GM12873 (cell line): ENCODE measurements at regions not wholly inside any gene's neighbourhood (a gene's known extent, or its start where the extent isn't known, plus 50 kb on each side); places are given as distances from the start of the nearest gene placed in this dataset.
A peak's percentile ranks its signal among the peaks of the same experiment; 100 is the strongest.

Experiments used
- CTCF ChIP-seq: IDR thresholded peaks from 2 replicates; pipeline ENCODE4 v1.5.1; 2012; ENCODE audit warnings: low read depth, mild to moderate bottlenecking, moderate library complexity, low read length, control low read depth; ENCODE audit not compliant: insufficient read depth; ENCODE audit errors: missing control alignments

GRCh38 chr17:51455931-51456330, 195.6 kb downstream of the UTP18 start:
- TF ChIP-seq CTCF, result no peak

- TF ChIP-seq CTCF, result no peak
Measured at GRCh38 chr17:51456942-51457341, 196.6 kb downstream of the UTP18 start.

- peak; percentile 96 for TF ChIP-seq CTCF
Measured at GRCh38 chr17:51461578-51462004, 201.2 kb downstream of the UTP18 start.

GRCh38 chr17:51463353-51463752, 203.0 kb downstream of the UTP18 start:
- no peak for TF ChIP-seq CTCF

DNA sequence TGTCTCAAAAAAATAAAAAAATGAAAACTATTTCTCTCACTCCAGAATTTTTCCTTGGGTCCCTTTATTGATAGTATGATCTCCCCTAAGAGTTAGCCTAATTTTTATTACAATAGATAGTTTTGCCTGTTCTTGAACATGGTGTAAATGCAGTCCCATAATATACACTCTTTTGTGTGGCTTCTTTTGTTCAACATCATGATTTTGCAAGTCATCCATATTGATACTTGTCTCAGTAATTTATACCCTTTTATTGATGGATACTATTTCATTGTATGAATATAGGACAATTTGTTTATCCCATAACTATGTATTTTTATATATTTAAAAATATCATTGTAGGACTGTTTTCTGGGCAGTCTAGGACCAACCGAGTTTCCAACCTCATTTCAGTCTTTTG, 207.0 kb downstream of the UTP18 start:
- TF ChIP-seq CTCF, result no peak

DNA sequence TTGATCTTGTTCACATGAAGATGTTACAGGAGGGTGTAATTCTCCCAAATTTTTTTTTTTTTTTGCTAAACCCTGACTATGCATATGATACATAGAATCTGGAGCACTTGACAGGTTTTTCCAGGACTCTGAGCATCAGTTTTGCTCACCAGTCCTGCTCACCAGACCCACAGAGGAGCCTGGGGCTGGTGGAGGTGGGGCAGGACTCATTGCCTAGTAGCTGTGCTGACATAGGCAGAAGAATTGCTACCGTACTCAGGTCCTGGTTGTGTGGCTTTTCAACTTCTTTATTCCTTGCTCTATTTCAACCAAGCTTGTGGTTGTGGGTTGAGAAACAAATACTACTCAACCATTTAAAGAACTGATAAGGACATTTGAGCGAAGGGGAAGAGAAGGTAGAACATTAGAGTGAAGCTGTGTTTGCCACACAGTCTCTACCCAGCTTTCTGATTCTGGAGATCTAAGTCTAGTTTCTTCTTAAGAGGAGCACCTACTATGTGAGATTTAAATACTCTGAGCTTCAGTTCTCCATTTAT, 212.4 kb downstream of the UTP18 start:
- no peak for TF ChIP-seq CTCF

GRCh38 chr17:51474764-51475163, 214.4 kb downstream of the UTP18 start:
- TF ChIP-seq CTCF, result no peak
